ENCODE measurements at regions not wholly inside any gene's neighbourhood (a gene's known extent, or its start where the extent isn't known, plus 50 kb on each side); places are given as distances from the start of the nearest gene placed in this dataset.

DNA sequence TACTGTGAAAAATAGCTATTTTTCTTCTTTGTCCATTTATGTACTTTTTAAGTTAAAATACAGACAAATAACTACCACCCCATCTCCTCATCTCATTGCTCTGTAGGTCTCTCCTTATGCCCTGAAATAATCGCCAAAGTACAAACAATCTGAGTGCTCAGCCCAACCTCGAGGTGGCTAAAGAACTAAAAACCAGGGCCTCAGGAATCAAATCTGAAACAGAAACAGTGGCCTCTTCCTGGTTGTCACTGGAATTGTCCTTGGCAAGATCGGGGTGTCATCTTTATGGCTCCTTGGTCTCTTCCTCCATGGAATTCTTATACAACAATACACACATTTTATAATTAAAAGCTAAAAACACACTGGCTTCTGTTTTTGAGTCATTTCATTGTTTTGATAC, 182.4 kb downstream of the ASCL1 start:
- H3K36me3 ChIP-seq, result no peaks in the 10 kb centered on the region
- intact Hi-C loops (cut with DNase I; ENCODE audit: low total_unique reads), result no loop called here
- WGBS, 5 donors, result 51 to 72% (median 62%) methylated on average over 3 of the region's 3 CpGs
- H3K4me1 ChIP-seq, result no peaks in the 10 kb centered on the region
- H3K4me3 ChIP-seq, result no peak overlapping the region
- DNase-seq, result no peak
- no peaks in the 10 kb centered on the region for H3K27me3 ChIP-seq (replicated peaks in 1 of 7)
- peaks cover 0 to 21% (median 13%) of the 10 kb centered on the region in 8 donors for H3K9me3 ChIP-seq
- TF ChIP-seq POLR2AphosphoS5 (IDR thresholded peaks at IDR 0.05), result no peak
- TF ChIP-seq POLR2A (IDR thresholded peaks at IDR 0.05), result no peak
- TF ChIP-seq CTCF (IDR thresholded peaks at IDR 0.05 in 8 of 11, conservative IDR thresholded peaks at IDR 0.05 in 3 of 11), result no peak
- H3K27ac ChIP-seq, result no peak overlapping the region

DNA sequence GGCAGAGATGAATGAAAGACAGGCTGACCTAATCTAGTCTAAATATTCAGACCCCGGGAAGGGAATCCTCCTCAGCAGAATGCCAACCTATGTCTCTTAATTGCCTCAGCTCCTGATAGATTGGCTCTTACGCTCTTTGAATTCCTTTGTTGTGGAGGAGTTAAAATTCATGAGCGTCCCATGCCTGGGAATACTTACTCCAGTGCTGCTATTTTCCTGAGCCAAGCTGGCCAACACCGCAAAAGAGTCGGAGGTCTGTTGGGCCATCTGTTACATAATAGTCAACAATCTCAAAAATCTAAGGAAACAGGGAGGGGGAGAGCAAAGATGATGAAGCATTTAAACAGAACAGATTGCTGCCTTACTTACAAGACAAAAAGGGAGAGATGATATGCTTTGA, 182.8 kb downstream of the ASCL1 start:
- intact Hi-C loops (cut with DNase I; ENCODE audit: low total_unique reads), result no loop called here
- H3K36me3 ChIP-seq, result no peaks in the 10 kb centered on the region

GRCh38 chr12:103144278-103144677, 186.8 kb downstream of the ASCL1 start:
- H3K9me3 ChIP-seq, result no peaks in the 10 kb centered on the region
- DNase-seq, result no peak
- no peaks in the 10 kb centered on the region for H3K4me1 ChIP-seq
- 74 to 91% (median 83%) methylated on average over 5 of the region's 5 CpGs for WGBS, 5 donors
- H3K27me3 ChIP-seq (replicated peaks in 1 of 7), result no peaks in the 10 kb centered on the region
- H3K36me3 ChIP-seq, result no peaks in the 10 kb centered on the region
- TF ChIP-seq POLR2AphosphoS5 (IDR thresholded peaks at IDR 0.05), result no peak
- no peak for TF ChIP-seq CTCF (IDR thresholded peaks at IDR 0.05 in 8 of 11, conservative IDR thresholded peaks at IDR 0.05 in 3 of 11)
- TF ChIP-seq POLR2A (IDR thresholded peaks at IDR 0.05), result no peak
- H3K4me3 ChIP-seq, result no peak overlapping the region
- intact Hi-C loops (cut with DNase I; ENCODE audit: low total_unique reads), result no loop called here
- no peak overlapping the region for H3K27ac ChIP-seq

More for the DNA sequence above, 182.8 kb downstream of the ASCL1 start:
- no peak for DNase-seq
- no peak for TF ChIP-seq CTCF (IDR thresholded peaks at IDR 0.05 in 8 of 11, conservative IDR thresholded peaks at IDR 0.05 in 3 of 11)
- 66 to 82% (median 75%) methylated on average over 5 of the region's 5 CpGs for WGBS, 5 donors
- H3K27ac ChIP-seq, result no peak overlapping the region
- no peaks in the 10 kb centered on the region for H3K27me3 ChIP-seq (replicated peaks in 1 of 7)
- peaks cover 0 to 17% (median 9%) of the 10 kb centered on the region in 8 donors for H3K9me3 ChIP-seq
- no peaks in the 10 kb centered on the region for H3K4me1 ChIP-seq
- H3K4me3 ChIP-seq, result no peak overlapping the region

DNA sequence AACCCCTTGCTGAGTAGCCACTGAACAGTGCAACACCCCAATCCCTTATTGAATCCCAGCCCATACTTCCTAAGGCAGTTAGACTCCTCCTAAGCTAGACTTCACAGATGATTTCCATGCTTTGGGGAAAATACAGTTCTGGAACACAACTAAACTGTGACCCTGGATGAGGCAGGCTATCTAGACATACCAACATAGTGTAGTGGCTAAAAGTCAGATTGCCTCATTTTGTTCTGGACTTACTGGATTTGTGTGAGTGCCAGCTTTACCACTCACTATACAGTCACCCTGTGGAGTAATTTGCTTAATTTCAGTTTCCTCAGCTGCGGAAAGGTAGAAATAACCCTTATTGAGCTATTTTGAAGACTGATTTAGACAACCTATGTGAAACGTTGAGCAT, 203.1 kb downstream of the ASCL1 start:
- WGBS, 5 donors, result 78 to 92% (median 83%) methylated on average over 2 of the region's 2 CpGs
- TF ChIP-seq POLR2A (IDR thresholded peaks at IDR 0.05), result no peak
- TF ChIP-seq POLR2AphosphoS5 (IDR thresholded peaks at IDR 0.05), result no peak
- no peak for TF ChIP-seq CTCF (IDR thresholded peaks at IDR 0.05 in 8 of 11, conservative IDR thresholded peaks at IDR 0.05 in 3 of 11)
- Histone ChIP-seq H3K9me3 (peaks cover 0 to 17% (median 6%) of the 10 kb centered on the region in 8 donors), H3K27ac (no peak overlapping the region), H3K4me3 (no peak overlapping the region), H3K4me1 (no peaks in the 10 kb centered on the region), H3K27me3 (replicated peaks in 1 of 7) (no peaks in the 10 kb centered on the region), H3K36me3 (no peaks in the 10 kb centered on the region)
- DNase-seq, result no peak
- intact Hi-C loops (cut with DNase I; ENCODE audit: low total_unique reads), result no loop called here
